ENCODE measurements at regions not wholly inside any gene's neighbourhood (a gene's known extent, or its start where the extent isn't known, plus 50 kb on each side); places are given as distances from the start of the nearest gene placed in this dataset.

DNA sequence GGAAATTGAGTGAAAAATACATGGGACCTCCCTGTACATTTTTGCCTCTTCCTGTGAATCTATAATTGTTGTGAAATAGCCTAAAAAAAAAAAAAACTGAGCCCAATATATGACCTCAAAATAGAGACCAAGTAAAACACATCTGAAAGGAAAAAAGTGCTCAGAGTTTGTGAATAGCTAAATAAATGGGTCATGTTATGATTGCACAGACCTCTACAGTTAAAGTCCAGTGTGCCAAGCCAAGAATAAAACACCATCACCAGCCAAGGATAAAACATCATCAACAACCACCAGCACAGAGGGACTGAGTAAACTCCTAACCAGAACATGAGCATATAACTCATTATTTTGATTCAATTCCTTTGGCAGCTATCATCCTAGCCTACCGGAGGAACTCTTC is 115.6 kb upstream of the AGTR1 start:
- TF ChIP-seq, protein P1, sequence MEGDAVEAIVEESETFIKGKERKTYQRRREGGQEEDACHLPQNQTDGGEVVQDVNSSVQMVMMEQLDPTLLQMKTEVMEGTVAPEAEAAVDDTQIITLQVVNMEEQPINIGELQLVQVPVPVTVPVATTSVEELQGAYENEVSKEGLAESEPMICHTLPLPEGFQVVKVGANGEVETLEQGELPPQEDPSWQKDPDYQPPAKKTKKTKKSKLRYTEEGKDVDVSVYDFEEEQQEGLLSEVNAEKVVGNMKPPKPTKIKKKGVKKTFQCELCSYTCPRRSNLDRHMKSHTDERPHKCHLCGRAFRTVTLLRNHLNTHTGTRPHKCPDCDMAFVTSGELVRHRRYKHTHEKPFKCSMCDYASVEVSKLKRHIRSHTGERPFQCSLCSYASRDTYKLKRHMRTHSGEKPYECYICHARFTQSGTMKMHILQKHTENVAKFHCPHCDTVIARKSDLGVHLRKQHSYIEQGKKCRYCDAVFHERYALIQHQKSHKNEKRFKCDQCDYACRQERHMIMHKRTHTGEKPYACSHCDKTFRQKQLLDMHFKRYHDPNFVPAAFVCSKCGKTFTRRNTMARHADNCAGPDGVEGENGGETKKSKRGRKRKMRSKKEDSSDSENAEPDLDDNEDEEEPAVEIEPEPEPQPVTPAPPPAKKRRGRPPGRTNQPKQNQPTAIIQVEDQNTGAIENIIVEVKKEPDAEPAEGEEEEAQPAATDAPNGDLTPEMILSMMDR (IDR thresholded peaks at IDR 0.05; ENCODE audit: insufficient read depth, low read depth, low read length, missing control alignments), result no peak
- DNase-seq (ENCODE audit: low read depth), result no peak
- no peak overlapping the region for H3K4me3 ChIP-seq (ENCODE audit: low read depth, low read length)

- DNase-seq (ENCODE audit: low read depth), result no peak
- TF ChIP-seq, protein P1 (IDR thresholded peaks at IDR 0.05; ENCODE audit: insufficient read depth, low read depth, low read length, missing control alignments), result no peak
- H3K4me3 ChIP-seq (ENCODE audit: low read depth, low read length), result no peak overlapping the region
These were observed 113.9 kb upstream of the AGTR1 start for GRCh38 chr3:148583793-148584192.

DNA sequence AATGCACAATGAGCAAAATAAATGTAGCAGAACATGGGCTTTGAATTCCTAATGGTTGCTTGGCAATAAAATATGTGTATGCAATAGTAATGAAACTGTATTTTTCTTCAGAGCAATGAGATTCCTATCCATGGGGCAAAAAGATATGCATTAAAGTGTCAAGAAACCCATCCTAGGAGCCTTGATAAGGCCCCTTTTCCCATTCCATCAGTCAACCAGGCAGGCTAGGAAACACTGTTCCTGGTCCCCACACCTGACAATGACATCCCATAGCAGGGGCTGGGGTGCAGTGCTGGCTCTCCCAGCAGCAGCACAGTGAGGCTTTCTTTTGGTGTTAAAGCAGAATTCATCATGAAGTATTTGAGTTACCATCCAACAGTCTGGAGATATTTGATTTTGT is 113.3 kb upstream of the AGTR1 start:
- H3K4me3 ChIP-seq (ENCODE audit: low read depth, low read length), result no peak overlapping the region
- TF ChIP-seq, protein P1 (IDR thresholded peaks at IDR 0.05; ENCODE audit: insufficient read depth, low read depth, low read length, missing control alignments), result no peak
- DNase-seq (ENCODE audit: low read depth), result no peak

DNA sequence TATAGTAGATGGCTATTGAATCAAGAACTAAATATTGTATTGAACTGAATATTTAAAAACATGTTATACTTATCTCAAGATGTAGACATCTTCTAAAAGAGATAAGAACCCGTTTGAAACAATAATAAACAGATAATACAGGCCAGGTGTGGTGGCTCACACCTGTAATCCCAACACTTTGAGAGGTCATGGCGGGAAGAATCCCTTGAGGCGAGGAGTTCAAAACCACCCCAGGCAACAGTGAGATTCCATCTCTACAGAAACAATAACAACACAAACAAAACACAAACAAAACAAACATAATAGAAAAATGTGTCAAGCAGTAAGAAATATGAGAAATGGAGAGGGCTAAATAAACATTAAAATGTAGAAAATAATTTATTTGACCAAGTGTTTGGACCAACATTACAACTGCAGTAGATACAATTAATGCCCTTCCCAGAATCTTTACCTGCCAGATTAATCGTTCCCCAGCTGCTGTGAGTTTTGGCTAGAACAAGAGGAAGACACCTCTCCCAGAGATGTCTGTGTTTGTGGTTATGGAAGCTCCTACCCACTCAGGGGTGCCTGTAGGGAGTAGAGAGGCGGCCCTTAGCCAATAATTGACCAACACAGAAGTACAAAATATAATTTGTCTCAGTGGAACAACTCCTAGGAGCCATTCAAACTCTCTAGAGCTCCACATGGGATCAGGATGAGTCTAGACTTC is 111.9 kb upstream of the AGTR1 start:
- DNase-seq (ENCODE audit: low read depth), result no peak
- TF ChIP-seq, protein P1 (IDR thresholded peaks at IDR 0.05; ENCODE audit: insufficient read depth, low read depth, low read length, missing control alignments), result no peak
- no peak overlapping the region for H3K4me3 ChIP-seq (ENCODE audit: low read depth, low read length)

GRCh38 chr3:148588291-148588690 is 109.4 kb upstream of the AGTR1 start:
- no peak for DNase-seq (ENCODE audit: low read depth)
- TF ChIP-seq, protein P1 (IDR thresholded peaks at IDR 0.05; ENCODE audit: insufficient read depth, low read depth, low read length, missing control alignments), result no peak
- H3K4me3 ChIP-seq (ENCODE audit: low read depth, low read length), result no peak overlapping the region

DNA sequence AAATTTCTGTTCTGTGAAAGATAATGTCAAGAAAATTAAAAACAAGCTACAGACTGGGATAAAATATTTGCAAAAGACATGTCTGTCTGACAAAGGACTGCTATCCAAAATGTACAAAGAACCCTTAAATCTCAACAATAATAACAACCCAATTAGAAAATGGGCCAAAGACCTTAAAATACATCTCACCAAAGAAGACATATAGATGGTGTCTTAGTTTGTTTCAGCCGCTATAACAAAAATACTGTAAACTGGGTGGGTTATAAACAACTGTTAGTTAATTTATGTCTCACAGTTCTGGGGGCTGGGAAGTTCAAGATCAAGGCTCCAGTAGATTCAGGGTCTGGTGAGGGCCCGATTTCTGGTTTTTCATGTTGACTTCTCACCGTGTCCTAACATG is 106.2 kb upstream of the AGTR1 start:
- no peak for DNase-seq (ENCODE audit: low read depth)
- TF ChIP-seq, protein P1 (IDR thresholded peaks at IDR 0.05; ENCODE audit: insufficient read depth, low read depth, low read length, missing control alignments), result no peak
- no peak overlapping the region for H3K4me3 ChIP-seq (ENCODE audit: low read depth, low read length)

GRCh38 chr3:148598619-148599018 is 99.1 kb upstream of the AGTR1 start:
- no peak overlapping the region for H3K4me3 ChIP-seq (ENCODE audit: low read depth, low read length)
- TF ChIP-seq, protein P1 (IDR thresholded peaks at IDR 0.05; ENCODE audit: insufficient read depth, low read depth, low read length, missing control alignments), result no peak
- DNase-seq (ENCODE audit: low read depth), result no peak

Data from GM12865 (cell line).